WTC11 (cell line): ENCODE measurements at regions not wholly inside any gene's neighbourhood (a gene's known extent, or its start where the extent isn't known, plus 50 kb on each side); places are given as distances from the start of the nearest gene placed in this dataset.

Experiments
- ATAC-seq: fragments of 200-7000 bp; cut with Tn5 transposase; 2 replicates; pipeline ENCODE4 v1.10.0; 2021; ENCODE audit warnings: mild to moderate bottlenecking, moderate library complexity
- CTCF ChIA-PET: fragments of 300-600 bp; sonication (Branson Sonifier 250); formaldehyde crosslinking; loops from one replicate; lab custom pipeline; 2021; ENCODE audit warnings: antibody characterized with exemption; lab: Charles Lee
- POLR2A ChIA-PET: fragments of 350-600 bp; sonication (Branson Sonifier 250); formaldehyde crosslinking; loops from one replicate; lab custom pipeline; 2021; ENCODE audit warnings: antibody characterized with exemption; lab: Charles Lee
- DNase-seq: peaks from one replicate; pipeline ENCODE4 v3.0.0; 2021; ENCODE audit warnings: low spot score
- H3K27ac Mint-ChIP-seq: 2 replicates; pipeline ENCODE4 v1.8.0; 2021; ENCODE audit warnings: mixed read lengths
- H3K27me3 Mint-ChIP-seq: 2 replicates; pipeline ENCODE4 v1.8.0; 2021; ENCODE audit warnings: low read depth, mild to moderate bottlenecking, moderate library complexity, mixed read lengths
- H3K36me3 Mint-ChIP-seq: 2 replicates; pipeline ENCODE4 v1.8.0; 2021; ENCODE audit warnings: mixed read lengths
- H3K4me1 Mint-ChIP-seq: 2 replicates; pipeline ENCODE4 v1.8.0; 2022; ENCODE audit warnings: mixed read lengths
- H3K4me3 Mint-ChIP-seq: 2 replicates; pipeline ENCODE4 v1.8.0; 2021; ENCODE audit warnings: mild to moderate bottlenecking, moderate library complexity, mixed read lengths
- H3K9me3 Mint-ChIP-seq: 2 replicates; pipeline ENCODE4 v1.8.0; 2021; ENCODE audit warnings: mixed read lengths
- ATF1 ChIP-seq: sonication (generic); formaldehyde crosslinking; IDR thresholded peaks from 2 replicates; pipeline ENCODE4 v1.8.1; 2023; ENCODE audit warnings: mild to moderate bottlenecking, moderate library complexity, missing genetic modification reagents
- ATF6 ChIP-seq: sonication (generic); formaldehyde crosslinking; IDR thresholded peaks from 2 replicates; pipeline ENCODE4 v1.8.1; 2023; ENCODE audit warnings: mild to moderate bottlenecking, missing genetic modification reagents
- CTCF ChIP-seq: fragments of 200-600 bp; IDR thresholded peaks from 2 replicates; pipeline ENCODE4 v1.8.0; 2022; ENCODE audit warnings: antibody characterized with exemption
- E2F4 ChIP-seq: sonication (generic); formaldehyde crosslinking; IDR thresholded peaks from 2 replicates; pipeline ENCODE4 v1.8.1; 2022; ENCODE audit warnings: low read depth, mild to moderate bottlenecking, moderate library complexity, missing genetic modification reagents, borderline replicate concordance
- FOXJ3 ChIP-seq: sonication (generic); formaldehyde crosslinking; IDR thresholded peaks from 2 replicates; pipeline ENCODE4 v1.9.0; 2021; ENCODE audit warnings: missing genetic modification reagents, mild to moderate bottlenecking, borderline replicate concordance
- GABPB1 ChIP-seq: sonication (generic); formaldehyde crosslinking; IDR thresholded peaks from 2 replicates; pipeline ENCODE4 v1.8.1; 2023; ENCODE audit warnings: mild to moderate bottlenecking, missing genetic modification reagents
- IRF1 ChIP-seq: sonication (generic); formaldehyde crosslinking; IDR thresholded peaks from 2 replicates; pipeline ENCODE4 v1.8.0; 2023; ENCODE audit warnings: missing genetic modification reagents
- MXD4 ChIP-seq: fragments of 250-450 bp; sonication (Bioruptor Pico); IDR thresholded peaks from 2 replicates; pipeline ENCODE4 v1.8.0; 2021; ENCODE audit warnings: mild to moderate bottlenecking, moderate library complexity, borderline replicate concordance
- NR1H2 ChIP-seq: sonication (generic); formaldehyde crosslinking; IDR thresholded peaks from 2 replicates; pipeline ENCODE4 v1.9.0; 2021; ENCODE audit warnings: mild to moderate bottlenecking, moderate library complexity, missing genetic modification reagents
- NR3C1 ChIP-seq: sonication (generic); formaldehyde crosslinking; conservative IDR thresholded peaks from 2 replicates; pipeline ENCODE4 v1.8.1; 2023; ENCODE audit warnings: low read depth, mild to moderate bottlenecking, missing genetic modification reagents
- RELA ChIP-seq: sonication (generic); formaldehyde crosslinking; IDR thresholded peaks from 2 replicates; pipeline ENCODE4 v1.8.1; 2022; ENCODE audit warnings: missing genetic modification reagents, mild to moderate bottlenecking, borderline replicate concordance
- SMAD3 ChIP-seq: sonication (generic); formaldehyde crosslinking; IDR thresholded peaks from 2 replicates; pipeline ENCODE4 v1.8.0; 2022; ENCODE audit warnings: missing genetic modification reagents, mild to moderate bottlenecking, borderline replicate concordance
- ZNF219 ChIP-seq: sonication (generic); formaldehyde crosslinking; IDR thresholded peaks from 2 replicates; pipeline ENCODE4 v1.8.0; 2023; ENCODE audit warnings: missing genetic modification reagents, mild to moderate bottlenecking, borderline replicate concordance
- ZNF423 ChIP-seq: fragments of 250-450 bp; sonication (Bioruptor Pico); IDR thresholded peaks from 2 replicates; pipeline ENCODE4 v2.1.2; 2022; ENCODE audit warnings: mild to moderate bottlenecking, moderate library complexity
- ZNF425 ChIP-seq: fragments of 250-450 bp; sonication (Bioruptor Pico); conservative IDR thresholded peaks from 2 replicates; pipeline ENCODE4 v1.9.0; 2021; ENCODE audit warnings: mild to moderate bottlenecking
- ZNF512 ChIP-seq: sonication (generic); formaldehyde crosslinking; IDR thresholded peaks from 2 replicates; pipeline ENCODE4 v1.8.1; 2022; ENCODE audit warnings: missing genetic modification reagents, borderline replicate concordance

- no peaks in the 10 kb centered on the region for H3K9me3 Mint-ChIP-seq
- no peak overlapping the region for H3K4me3 Mint-ChIP-seq
- H3K4me1 Mint-ChIP-seq = no peaks in the 10 kb centered on the region
- no peak overlapping the region for H3K27ac Mint-ChIP-seq
- no peaks in the 10 kb centered on the region for H3K27me3 Mint-ChIP-seq
- no peaks in the 10 kb centered on the region for H3K36me3 Mint-ChIP-seq
- no peak for TF ChIP-seq CTCF
- no peak for TF ChIP-seq MXD4 (CRISPR knock-in tag)
- no peak for TF ChIP-seq E2F4 (CRISPR knock-in tag)
- TF ChIP-seq IRF1 (CRISPR knock-in tag) = no peak
- no peak for TF ChIP-seq RELA (CRISPR knock-in tag)
- TF ChIP-seq NR1H2 = no peak
- TF ChIP-seq NR3C1 (CRISPR knock-in tag) = no peak
- no peak for TF ChIP-seq ATF1 (CRISPR knock-in tag)
- no peak for TF ChIP-seq FOXJ3 (CRISPR knock-in tag)
- no peak for TF ChIP-seq GABPB1 (CRISPR knock-in tag)
- no peak for TF ChIP-seq SMAD3 (CRISPR knock-in tag)
- no peak for TF ChIP-seq ZNF219 (CRISPR knock-in tag)
- CTCF ChIA-PET = no interaction called here
- ATAC-seq = no peak
- POLR2A ChIA-PET = no interaction called here
- no peak for DNase-seq
Measured at GRCh38 chr2:196479350-196479749, 160.2 kb upstream of the CCDC150 start.

GRCh38 chr2:196480653-196481323 lies 158.7 kb upstream of the CCDC150 start:
- ChIA-PET CTCF (no interaction called here), POLR2A (no interaction called here)
- Mint-ChIP-seq H3K27ac (no peak overlapping the region), H3K36me3 (no peaks in the 10 kb centered on the region), H3K4me3 (no peak overlapping the region), H3K4me1 (0 out of 2 replicates have a peak, but pooled peaks cover under 1% of the 10 kb centered on the region), H3K27me3 (no peaks in the 10 kb centered on the region), H3K9me3 (no peaks in the 10 kb centered on the region)
- ATAC-seq = no peak
- no peak for TF ChIP-seq CTCF
- TF ChIP-seq ZNF423 (CRISPR knock-in tag) = no peak
- no peak for TF ChIP-seq ZNF512 (CRISPR knock-in tag)
- no peak for TF ChIP-seq IRF1 (CRISPR knock-in tag)
- TF ChIP-seq ATF6 (CRISPR knock-in tag) = no peak
- no peak for TF ChIP-seq ZNF425
- DNase-seq = no peak
